ENCODE measurements at regions not wholly inside any gene's neighbourhood (a gene's known extent, or its start where the extent isn't known, plus 50 kb on each side); places are given as distances from the start of the nearest gene placed in this dataset.

GRCh38 chr15:72933976-72934375, 118.3 kb upstream of the NEO1 start:
- Mint-ChIP-seq H3K36me3 (ENCODE audit: insufficient read depth in 1 of 3, low read depth in 3 of 3) (no peaks in the 10 kb centered on the region), H3K27me3 (ENCODE audit: low read depth) (peaks cover 3% of the 10 kb centered on the region), H3K4me3 (no peak overlapping the region), H3K4me1 (peaks cover 6 to 7% of the 10 kb centered on the region in 2 experiments), H3K27ac (no peak overlapping the region), H3K9me3 (no peaks in the 10 kb centered on the region; a peak in 1 of 5 replicates)
- no CpG with 5 or more reads among the region's 3 CpGs for WGBS (ENCODE audit: extremely low coverage, insufficient read length, low lambda C conversion rate)
- Histone ChIP-seq H3K4ac (ENCODE audit: low read depth, low read length) (no peak overlapping the region), H3K4me2 (ENCODE audit: insufficient read depth, insufficient read length, low read length) (no peak overlapping the region), H3K79me2 (ENCODE audit: insufficient read depth, low read length) (no peaks in the 10 kb centered on the region), H3K56ac (ENCODE audit: insufficient read length, low read depth, low read length) (no peak overlapping the region), H2BK12ac (ENCODE audit: insufficient read length, low read depth, low read length) (no peak overlapping the region), H2BK20ac (ENCODE audit: low read depth, low read length, poor library complexity, severe bottlenecking) (no peak overlapping the region), H2BK5ac (ENCODE audit: insufficient read length, low read length) (no peak overlapping the region), H2BK120ac (ENCODE audit: low read depth, low read length, poor library complexity, severe bottlenecking) (no peak overlapping the region), H3T11ph (ENCODE audit: low read length) (no peak overlapping the region), H3K9ac (ENCODE audit: extremely low read depth, insufficient read length, low read length) (no peak overlapping the region), H3K27ac (ENCODE audit: insufficient read length, low read depth, low read length) (no peak overlapping the region), H3K18ac (ENCODE audit: insufficient read length, low read depth, low read length) (no peak overlapping the region), H3K14ac (ENCODE audit: insufficient read depth, low read length) (no peak overlapping the region), H4K8ac (replicated peaks; ENCODE audit: insufficient read length, low read depth, low read length) (no peak overlapping the region), H3K23me2 (ENCODE audit: insufficient read length, low read depth, low read length, poor library complexity, severe bottlenecking) (no peaks in the 10 kb centered on the region), H4K20me1 (ENCODE audit: control insufficient read depth, insufficient read depth, insufficient read length) (no peaks in the 10 kb centered on the region), H3K4me1 (ENCODE audit: insufficient read depth, low read length) (no peaks in the 10 kb centered on the region), H4K91ac (ENCODE audit: insufficient read length, low read depth, low read length) (no peak overlapping the region), H2BK15ac (ENCODE audit: low read depth, low read length) (no peak overlapping the region), H3K79me1 (ENCODE audit: insufficient read depth, low read depth, low read length, poor library complexity, severe bottlenecking) (no peaks in the 10 kb centered on the region), H3K9me3 (ENCODE audit: control insufficient read depth, low read depth, low read length) (no peaks in the 10 kb centered on the region), H3K23ac (ENCODE audit: insufficient read length, low read depth, low read length) (no peak overlapping the region), H4K5ac (ENCODE audit: insufficient read length, low read depth, low read length) (no peak overlapping the region), H3K27me3 (ENCODE audit: insufficient read depth, low read length) (no peaks in the 10 kb centered on the region), H2AFZ (ENCODE audit: low read length) (no peak overlapping the region), H2AK5ac (ENCODE audit: insufficient read length, low read length) (no peak overlapping the region)
- TF ChIP-seq CTCF (conservative IDR thresholded peaks at IDR 0.05): no peak
- no peak for DNase-seq
